HL-60 (cell line): ENCODE measurements at regions not wholly inside any gene's neighbourhood (a gene's known extent, or its start where the extent isn't known, plus 50 kb on each side); places are given as distances from the start of the nearest gene placed in this dataset.

Experiments used
- DNase-seq, 2 experiments: peaks; one replicate each; pipeline ENCODE4 v3.0.0-alpha.2; 2010 to 2020; ENCODE audit warnings: low read depth in 1 of 2, low spot score in 1 of 2
- H3K27ac ChIP-seq: fragments of 250-450 bp; sonication (Bioruptor Pico); replicated peaks from 2 replicates; pipeline ENCODE4 v1.5.1; 2020; ENCODE audit warnings: mild to moderate bottlenecking, moderate library complexity
- H3K27me3 ChIP-seq: fragments of 250-450 bp; sonication (Bioruptor Pico); 2 replicates; pipeline ENCODE4 v1.5.1; 2021; ENCODE audit warnings: mild to moderate bottlenecking, moderate library complexity; ENCODE audit not compliant: insufficient read depth, poor library complexity, severe bottlenecking
- H3K4me3 ChIP-seq: replicated peaks from 2 replicates; pipeline ENCODE4 v1.5.1; 2011; ENCODE audit warnings: mild to moderate bottlenecking, control low read depth, low read length; ENCODE audit not compliant: insufficient read depth
- CTCF ChIP-seq: IDR thresholded peaks from one replicate; pipeline ENCODE4 v1.5.1; 2011; ENCODE audit warnings: low read length, control low read depth, inconsistent platforms; ENCODE audit not compliant: insufficient read depth
- GABPA ChIP-seq: IDR thresholded peaks from 2 replicates; pipeline ENCODE4 v1.6.1; 2012; ENCODE audit warnings: low read depth
- POLR2AphosphoS5 ChIP-seq: IDR thresholded peaks from 2 replicates; pipeline ENCODE4 v1.6.1; 2012; ENCODE audit warnings: low read depth
- REST ChIP-seq: IDR thresholded peaks from 2 replicates; pipeline ENCODE4 v1.6.1; 2012; ENCODE audit warnings: low read depth; ENCODE audit not compliant: insufficient replicate concordance
- SPI1 ChIP-seq: IDR thresholded peaks from 2 replicates; pipeline ENCODE4 v1.6.1; 2012; ENCODE audit warnings: low read depth, mild to moderate bottlenecking, borderline replicate concordance

DNA sequence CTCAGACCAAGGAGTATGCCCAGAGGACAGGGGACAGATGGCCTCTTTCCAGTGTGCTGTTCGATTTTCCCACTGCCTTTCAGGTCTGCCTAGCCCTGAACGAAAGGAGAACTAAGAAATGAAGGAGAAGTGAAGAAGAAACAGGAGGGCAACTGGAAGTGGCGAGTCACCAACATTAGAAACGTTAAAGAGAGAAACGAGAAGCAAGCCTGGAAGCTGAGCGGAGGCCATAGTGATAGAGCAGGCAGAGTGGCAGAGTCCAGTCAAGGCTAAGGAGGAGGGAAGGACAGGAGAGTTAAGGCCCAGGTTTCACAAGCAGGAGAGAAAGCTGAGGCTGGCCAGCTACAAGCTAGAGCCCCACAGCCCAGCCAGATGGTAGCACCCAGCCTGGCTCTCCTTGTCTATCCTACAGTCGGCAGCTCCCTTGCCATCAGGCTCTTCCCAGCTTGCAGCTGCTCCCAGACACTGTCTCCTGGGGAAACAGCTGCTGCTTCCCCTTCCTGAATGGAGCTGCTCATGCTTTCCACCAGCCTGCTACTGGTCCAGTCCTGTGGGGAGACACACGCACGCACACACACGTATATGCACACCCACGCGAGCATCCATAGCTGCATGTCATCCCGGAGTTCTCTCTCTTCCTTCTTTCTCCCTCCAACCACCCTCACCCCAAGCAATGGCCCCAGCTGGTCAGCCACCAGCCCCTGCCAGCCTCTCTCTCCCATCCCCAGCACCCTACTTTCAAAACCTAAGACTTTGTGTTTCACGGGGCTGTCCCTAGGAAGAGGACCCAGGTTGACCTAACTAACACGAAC lies 139.7 kb upstream of the CCND2 start:
- H3K27ac ChIP-seq = no peak overlapping the region
- no peak overlapping the region for H3K4me3 ChIP-seq
- H3K27me3 ChIP-seq = no peaks in the 10 kb centered on the region
- peak in 1 of 2 experiments; percentile 39 for DNase-seq
- TF ChIP-seq SPI1 (no peak), REST (no peak), GABPA (no peak), POLR2AphosphoS5 (no peak), CTCF (no peak)

- Histone ChIP-seq H3K27me3 (no peaks in the 10 kb centered on the region), H3K27ac (no peak overlapping the region), H3K4me3 (no peak overlapping the region)
- no peak for DNase-seq
- TF ChIP-seq REST (no peak), POLR2AphosphoS5 (no peak), SPI1 (no peak), CTCF (no peak), GABPA (no peak)
These were observed 140.5 kb upstream of the CCND2 start for GRCh38 chr12:4133029-4133428.

- TF ChIP-seq SPI1 (no peak), CTCF (no peak), POLR2AphosphoS5 (no peak), REST (no peak), GABPA (no peak)
- DNase-seq = no peak
- no peak overlapping the region for H3K4me3 ChIP-seq
- no peak overlapping the region for H3K27ac ChIP-seq
- H3K27me3 ChIP-seq = no peaks in the 10 kb centered on the region
These were observed 152.0 kb upstream of the CCND2 start for GRCh38 chr12:4121506-4122020.
